ENCODE measurements at regions not wholly inside any gene's neighbourhood (a gene's known extent, or its start where the extent isn't known, plus 50 kb on each side); places are given as distances from the start of the nearest gene placed in this dataset.

DNA sequence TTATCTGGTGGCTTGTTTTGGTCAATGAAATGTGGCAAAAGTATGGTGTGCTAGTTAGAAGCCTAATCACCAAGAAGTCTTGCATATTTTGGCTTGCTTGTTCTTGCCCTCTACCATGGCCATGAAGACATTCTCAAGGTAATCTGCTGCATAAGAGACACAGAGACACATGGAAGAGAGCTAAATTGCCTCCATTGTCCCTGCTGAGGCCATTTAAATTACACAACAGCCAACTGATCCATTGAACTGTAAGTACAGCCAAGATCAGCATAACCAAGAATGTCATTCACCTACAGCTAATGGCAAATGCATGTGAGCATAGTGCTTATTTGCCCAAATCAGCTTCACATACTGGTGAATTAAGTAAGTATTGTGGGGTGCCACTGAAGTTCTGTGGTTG is 603.8 kb downstream of the FRK start (continued):
- TF ChIP-seq TCF12 (IDR thresholded peaks at IDR 0.05; ENCODE audit: low read depth, low read length) (no peak), HDAC2 (IDR thresholded peaks at IDR 0.05; ENCODE audit: borderline replicate concordance in 1 of 2, low read depth in 2 of 2, low read length in 2 of 2) (0 out of 4 replicates have a peak, but pooled peaks of 1 of the 2 experiments have one; percentile 13), KDM1A (IDR thresholded peaks at IDR 0.05; ENCODE audit: borderline replicate concordance, low read length) (no peak), MAFK (IDR thresholded peaks at IDR 0.05; ENCODE audit: low read depth, low read length) (0 out of 2 replicates have a peak, but pooled peaks have one; percentile 21), JUND (IDR thresholded peaks at IDR 0.05; ENCODE audit: low read length) (no peak), BRCA1 (IDR thresholded peaks at IDR 0.05; ENCODE audit: low read depth, low read length) (no peak), RBBP5 (IDR thresholded peaks at IDR 0.05; ENCODE audit: borderline replicate concordance, low read depth, low read length) (no peak), CTBP2 (IDR thresholded peaks at IDR 0.05; ENCODE audit: borderline replicate concordance, insufficient read depth, insufficient read length, low read length) (no peak)
